Tibial nerve (tissue), 4 donors: ENCODE measurements at regions not wholly inside any gene's neighbourhood (a gene's known extent, or its start where the extent isn't known, plus 50 kb on each side); places are given as distances from the start of the nearest gene placed in this dataset.

Experiments used
- DNase-seq, 2 donors: peaks; one replicate each; pipeline ENCODE4 v3.0.0-alpha.2; 2019; ENCODE audit warnings: low spot score in 2 of 2
- H3K27ac ChIP-seq, 4 donors: fragments of 200-600 bp; sonication (generic) in 3 of 4; one replicate each; pipeline ENCODE4 v1.5.1; 2017 to 2019; ENCODE audit warnings: mild to moderate bottlenecking in 1 of 4
- H3K27me3 ChIP-seq, 2 donors: fragments of 200-600 bp; sonication (generic) in 1 of 2; one replicate each; pipeline versions ENCODE4 v1.5.1 to v1.6.0; 2017 to 2019
- H3K36me3 ChIP-seq, 3 donors: fragments of 200-600 bp; sonication (generic); one replicate each; pipeline ENCODE4 v1.5.1; 2018 to 2019
- H3K4me1 ChIP-seq, 4 donors: fragments of 200-600 bp; sonication (generic) in 3 of 4; one replicate each; pipeline ENCODE4 v1.5.1; 2017 to 2019
- H3K4me3 ChIP-seq, 4 donors: fragments of 200-600 bp; sonication (generic) in 3 of 4; one replicate each; pipeline ENCODE4 v1.5.1; 2017 to 2019; ENCODE audit warnings: mild to moderate bottlenecking in 1 of 4, moderate library complexity in 1 of 4
- H3K9me3 ChIP-seq, 4 donors: fragments of 200-600 bp; sonication (generic) in 3 of 4; one replicate each; pipeline ENCODE4 v1.5.1; 2017 to 2019
- EP300 ChIP-seq, 2 donors: sonication (generic); formaldehyde crosslinking; IDR thresholded peaks; one replicate each; pipeline ENCODE4 v1.6.1; 2017; ENCODE audit warnings: antibody characterized with exemption in 2 of 2, mild to moderate bottlenecking in 1 of 2
- POLR2A ChIP-seq, 2 donors: fragments of 450-650 bp; IDR thresholded peaks; one replicate each; pipeline ENCODE4 v1.6.1; 2017; ENCODE audit warnings: antibody characterized with exemption in 2 of 2, mild to moderate bottlenecking in 2 of 2, moderate library complexity in 2 of 2
- WGBS, 2 donors: methylation state at CpG; one replicate each; pipeline ENCODE4 v1.1.5; 2018; 5-methylcytosine and 5-hydroxymethylcytosine counted together
- TF ChIP-seq, protein P1 (sequence below), 5 experiments: fragments of 200-600 bp in 3 of 5; fragments of 450-650 bp in 2 of 5; sonication (generic) in 3 of 5; IDR thresholded peaks; one replicate each; pipeline ENCODE4 v1.5.1; 2016 to 2019; ENCODE audit warnings: antibody characterized with exemption in 5 of 5, mild to moderate bottlenecking in 3 of 5, moderate library complexity in 2 of 5

DNA sequence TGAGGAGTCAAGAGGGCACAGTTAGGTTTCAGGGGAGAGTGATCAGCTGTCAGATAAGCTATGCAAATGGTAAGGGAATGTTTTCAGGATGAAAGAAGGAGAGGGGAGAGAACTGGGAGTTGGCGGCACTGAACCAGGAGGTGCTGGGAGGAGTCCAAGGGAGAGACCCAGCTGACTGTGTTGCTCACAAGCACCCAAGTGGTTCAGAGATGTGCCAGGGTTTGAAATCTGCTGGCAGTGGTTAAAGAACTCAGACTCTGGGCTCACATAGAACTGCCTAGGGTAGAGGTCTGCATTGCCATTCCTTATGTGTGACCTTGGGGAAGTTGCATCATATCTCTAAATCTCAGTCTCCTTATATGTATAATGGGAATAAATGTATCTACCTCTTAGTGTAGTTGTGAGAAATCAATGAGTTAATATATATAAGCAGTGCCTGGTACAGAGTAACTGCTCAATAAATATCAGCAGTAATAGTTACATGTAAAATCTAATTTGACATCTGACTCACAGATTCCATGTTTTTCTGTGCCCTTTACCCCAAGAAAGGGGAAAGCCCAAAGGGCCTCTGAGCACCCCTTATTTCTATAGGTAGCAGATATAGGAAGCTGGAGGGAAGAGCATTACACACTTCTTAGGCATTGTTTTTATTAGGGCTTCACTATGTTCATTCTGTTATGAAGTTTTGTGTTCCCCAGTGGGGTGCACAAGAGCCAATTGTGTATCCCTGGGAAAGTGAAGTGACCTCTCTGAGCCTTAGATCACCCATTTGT, 66.9 kb upstream of the SESN3 start:
- TF ChIP-seq EP300 (IDR thresholded peaks at IDR 0.05) (no peak), POLR2A (IDR thresholded peaks at IDR 0.05) (no peak)
- TF ChIP-seq, protein P1, sequence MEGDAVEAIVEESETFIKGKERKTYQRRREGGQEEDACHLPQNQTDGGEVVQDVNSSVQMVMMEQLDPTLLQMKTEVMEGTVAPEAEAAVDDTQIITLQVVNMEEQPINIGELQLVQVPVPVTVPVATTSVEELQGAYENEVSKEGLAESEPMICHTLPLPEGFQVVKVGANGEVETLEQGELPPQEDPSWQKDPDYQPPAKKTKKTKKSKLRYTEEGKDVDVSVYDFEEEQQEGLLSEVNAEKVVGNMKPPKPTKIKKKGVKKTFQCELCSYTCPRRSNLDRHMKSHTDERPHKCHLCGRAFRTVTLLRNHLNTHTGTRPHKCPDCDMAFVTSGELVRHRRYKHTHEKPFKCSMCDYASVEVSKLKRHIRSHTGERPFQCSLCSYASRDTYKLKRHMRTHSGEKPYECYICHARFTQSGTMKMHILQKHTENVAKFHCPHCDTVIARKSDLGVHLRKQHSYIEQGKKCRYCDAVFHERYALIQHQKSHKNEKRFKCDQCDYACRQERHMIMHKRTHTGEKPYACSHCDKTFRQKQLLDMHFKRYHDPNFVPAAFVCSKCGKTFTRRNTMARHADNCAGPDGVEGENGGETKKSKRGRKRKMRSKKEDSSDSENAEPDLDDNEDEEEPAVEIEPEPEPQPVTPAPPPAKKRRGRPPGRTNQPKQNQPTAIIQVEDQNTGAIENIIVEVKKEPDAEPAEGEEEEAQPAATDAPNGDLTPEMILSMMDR (IDR thresholded peaks at IDR 0.05) = no peak
- DNase-seq = no peak
- H3K4me3 ChIP-seq = no peak overlapping the region
- no peaks in the 10 kb centered on the region for H3K27me3 ChIP-seq
- no peak overlapping the region for H3K27ac ChIP-seq
- H3K9me3 ChIP-seq = no peaks in the 10 kb centered on the region
- H3K4me1 ChIP-seq = peaks cover 0 to 19% (median 2%) of the 10 kb centered on the region in 4 donors
- 93 to 97% methylated on average over 1 of the region's 1 CpG for WGBS, 2 donors
- no peaks in the 10 kb centered on the region for H3K36me3 ChIP-seq

DNA sequence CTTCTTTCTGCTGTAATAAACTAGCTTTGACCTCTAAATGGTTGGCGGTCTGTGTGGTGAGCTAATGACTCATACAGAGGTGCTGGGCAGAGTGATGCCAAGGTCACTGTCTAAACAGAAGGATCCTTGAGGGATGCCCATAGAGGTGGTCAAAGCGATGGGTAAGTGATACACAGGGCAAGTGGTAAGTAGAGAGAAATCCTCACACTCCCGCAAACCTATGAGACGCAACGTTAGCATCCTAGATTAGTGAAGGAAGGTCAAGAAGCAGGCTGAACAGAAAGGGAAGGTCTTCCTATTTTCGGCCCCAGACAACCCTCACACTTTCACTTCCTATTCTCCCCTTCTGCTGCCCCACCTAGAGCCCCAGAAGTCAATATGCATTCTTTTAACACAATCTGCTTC, 65.6 kb upstream of the SESN3 start:
- TF ChIP-seq EP300 (IDR thresholded peaks at IDR 0.05) (no peak), POLR2A (IDR thresholded peaks at IDR 0.05) (no peak)
- TF ChIP-seq, protein P1 (IDR thresholded peaks at IDR 0.05) = no peak
- Histone ChIP-seq H3K36me3 (no peaks in the 10 kb centered on the region), H3K4me3 (no peak overlapping the region), H3K4me1 (peaks cover 0 to 18% (median 2%) of the 10 kb centered on the region in 4 donors), H3K27me3 (no peaks in the 10 kb centered on the region), H3K9me3 (no peaks in the 10 kb centered on the region), H3K27ac (no peak overlapping the region)
- 75 to 78% methylated on average over 6 of the region's 6 CpGs for WGBS, 2 donors
- no peak for DNase-seq

DNA sequence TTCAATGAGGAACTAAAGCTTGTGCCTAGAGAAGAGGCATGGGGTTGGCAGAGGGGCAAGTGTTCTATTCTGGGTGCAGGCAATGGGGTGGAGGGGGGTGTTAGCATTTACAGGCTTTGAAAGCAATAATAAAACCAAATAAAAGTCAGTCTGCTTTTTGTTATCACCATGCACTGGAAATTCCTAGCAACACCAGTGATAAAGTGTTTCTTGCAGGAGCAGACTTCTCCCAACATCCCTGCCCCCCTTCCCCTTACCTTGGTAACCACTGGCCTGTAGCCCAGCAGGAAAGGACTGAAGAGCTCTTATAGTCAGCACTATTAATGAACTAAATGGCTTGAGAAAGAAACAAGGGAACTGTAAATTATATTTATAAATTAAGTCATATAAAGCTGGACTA, 65.2 kb upstream of the SESN3 start:
- TF ChIP-seq POLR2A (IDR thresholded peaks at IDR 0.05) (no peak), EP300 (IDR thresholded peaks at IDR 0.05) (no peak)
- TF ChIP-seq, protein P1 (IDR thresholded peaks at IDR 0.05) = no peak
- Histone ChIP-seq H3K4me1 (peaks cover 0 to 15% (median 2%) of the 10 kb centered on the region in 4 donors), H3K4me3 (no peak overlapping the region), H3K27ac (no peak overlapping the region), H3K27me3 (no peaks in the 10 kb centered on the region), H3K9me3 (no peaks in the 10 kb centered on the region), H3K36me3 (no peaks in the 10 kb centered on the region)
- no peak for DNase-seq

GRCh38 chr11:95295382-95296149, 64.6 kb upstream of the SESN3 start:
- WGBS, 2 donors = 82 to 86% methylated on average over 8 of the region's 8 CpGs
- Histone ChIP-seq H3K4me3 (no peak overlapping the region), H3K27ac (no peak overlapping the region), H3K4me1 (peaks cover 0 to 15% (median 2%) of the 10 kb centered on the region in 4 donors), H3K9me3 (no peaks in the 10 kb centered on the region), H3K36me3 (no peaks in the 10 kb centered on the region), H3K27me3 (no peaks in the 10 kb centered on the region)
- no peak for TF ChIP-seq EP300 (IDR thresholded peaks at IDR 0.05)
- TF ChIP-seq, protein P1 (IDR thresholded peaks at IDR 0.05) = no peak
- TF ChIP-seq POLR2A (IDR thresholded peaks at IDR 0.05) = no peak
- DNase-seq = no peak

- H3K36me3 ChIP-seq = no peaks in the 10 kb centered on the region
- 95 to 100% methylated on average over 1 of the region's 1 CpG for WGBS, 2 donors
- H3K9me3 ChIP-seq = no peaks in the 10 kb centered on the region
- DNase-seq = no peak
- no peak overlapping the region for H3K27ac ChIP-seq
- H3K4me3 ChIP-seq = no peak overlapping the region
- peaks cover 0 to 13% (median 2%) of the 10 kb centered on the region in 4 donors for H3K4me1 ChIP-seq
- H3K27me3 ChIP-seq = no peaks in the 10 kb centered on the region
- TF ChIP-seq, protein P1 (IDR thresholded peaks at IDR 0.05) = no peak
- TF ChIP-seq EP300 (IDR thresholded peaks at IDR 0.05) = no peak
- no peak for TF ChIP-seq POLR2A (IDR thresholded peaks at IDR 0.05)
Observed at GRCh38 chr11:95294701-95295100, 63.7 kb upstream of the SESN3 start.
